Stomach (tissue), 8 donors: ENCODE measurements at regions not wholly inside any gene's neighbourhood (a gene's known extent, or its start where the extent isn't known, plus 50 kb on each side); places are given as distances from the start of the nearest gene placed in this dataset.

Experiments
- DNase-seq, 2 donors: peaks; one replicate each; pipeline versions ENCODE4 v3.0.0 to v3.0.0-alpha.2; 2013 to 2019
- H3K27ac ChIP-seq, 5 donors: fragments of 200-600 bp in 4 of 5; sonication (generic) in 4 of 5; one replicate each; pipeline ENCODE4 v1.5.1; 2013 to 2019; ENCODE audit warnings: mild to moderate bottlenecking in 1 of 5, moderate library complexity in 1 of 5
- H3K27me3 ChIP-seq, 3 donors: fragments of 200-600 bp; sonication (generic); one replicate each; pipeline ENCODE4 v1.5.1; 2017 to 2019; ENCODE audit warnings: mixed run types in 1 of 3
- H3K36me3 ChIP-seq, 4 donors: fragments of 200-600 bp; sonication (generic); 1 replicate in 3 of 4; 2 replicates in 1 of 4; pipeline ENCODE4 v1.5.1; 2016 to 2019
- H3K4me1 ChIP-seq, 4 donors: fragments of 200-600 bp; sonication (generic); one replicate each; pipeline ENCODE4 v1.5.1; 2016 to 2019
- H3K4me3 ChIP-seq, 4 donors: fragments of 200-600 bp; sonication (generic) in 3 of 4; one replicate each; pipeline ENCODE4 v1.5.1; 2016 to 2019; ENCODE audit warnings: mild to moderate bottlenecking in 1 of 4
- H3K9me3 ChIP-seq, 4 donors: fragments of 200-600 bp; sonication (generic); one replicate each; pipeline ENCODE4 v1.5.1; 2016 to 2019
- EP300 ChIP-seq: sonication (generic); formaldehyde crosslinking; IDR thresholded peaks from one replicate; pipeline ENCODE4 v1.6.1; 2017; ENCODE audit warnings: antibody characterized with exemption
- POLR2A ChIP-seq, 4 donors: fragments of 450-650 bp; IDR thresholded peaks; one replicate each; pipeline ENCODE4 v1.6.1; 2016; ENCODE audit warnings: antibody characterized with exemption in 4 of 4, control low read depth in 2 of 4, mild to moderate bottlenecking in 1 of 4, moderate library complexity in 1 of 4
- POLR2AphosphoS5 ChIP-seq, 3 donors: sonication (generic); formaldehyde crosslinking; IDR thresholded peaks; one replicate each; pipeline ENCODE4 v1.6.1; 2016; ENCODE audit warnings: antibody characterized with exemption in 3 of 3
- WGBS, 5 donors: extraction: QIAGEN DNeasy Blood & Tissue Kit in 3 of 5; methylation state at CpG; one replicate each; pipeline versions ENCODE4 v1.1.5 to v1.1.7; 2013 to 2018; 5-methylcytosine and 5-hydroxymethylcytosine counted together
- intact Hi-C: fragments of 100-400 bp; cut with DNase I; formaldehyde crosslinking; loops from one replicate; pipeline ENCODE4 v1.15.1; 2023; ENCODE audit warnings: low total_unique reads
- TF ChIP-seq, protein P1 (sequence below), 7 experiments: fragments of 450-650 bp in 4 of 7; fragments of 200-600 bp in 3 of 7; sonication (generic) in 3 of 7; IDR thresholded peaks; one replicate each; pipeline ENCODE4 v1.5.1; 2016 to 2019; ENCODE audit warnings: antibody characterized with exemption in 7 of 7, control low read depth in 2 of 7, mild to moderate bottlenecking in 1 of 7
- donor health status: healthy with polysubstance abuse.
- donor health status: Bipolar disorder and iron deficiency.
- donor health status: healthy.

DNA sequence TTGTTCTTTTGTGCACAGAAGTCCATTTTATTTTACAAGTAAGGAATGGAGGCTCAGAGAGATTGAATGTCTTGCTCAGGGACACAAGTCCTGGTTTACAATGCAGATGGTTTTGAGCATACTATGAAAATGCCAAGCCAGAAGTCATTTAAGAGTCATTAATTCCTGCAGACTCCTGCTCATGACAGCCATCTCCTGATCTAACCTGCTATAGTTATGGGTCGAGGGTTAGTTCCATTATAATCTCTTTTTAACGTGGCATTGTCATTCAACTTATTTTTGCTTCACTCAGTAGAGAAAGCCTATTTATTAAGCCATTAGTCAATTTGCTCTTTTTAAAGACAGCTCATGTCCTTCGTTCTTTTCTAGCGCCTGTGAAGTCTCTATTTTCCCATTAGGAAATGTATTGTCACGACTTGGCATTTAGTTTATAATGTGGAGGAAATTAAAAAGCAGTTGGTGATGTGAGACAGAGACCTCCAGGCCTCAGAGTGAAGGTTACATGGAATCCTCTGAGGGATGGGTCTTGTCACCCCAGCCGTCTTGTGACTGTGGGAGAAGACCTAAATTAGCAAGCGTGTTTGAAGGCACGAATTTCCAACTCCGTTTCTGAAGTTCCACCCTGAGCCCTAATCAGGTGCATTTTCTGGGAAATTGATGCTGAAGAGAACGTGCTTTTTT is 84.1 kb downstream of the ACTBL2 start:
- TF ChIP-seq POLR2A (IDR thresholded peaks at IDR 0.05) (no peak), POLR2AphosphoS5 (IDR thresholded peaks at IDR 0.05) (no peak), EP300 (no peak)
- TF ChIP-seq, protein P1, sequence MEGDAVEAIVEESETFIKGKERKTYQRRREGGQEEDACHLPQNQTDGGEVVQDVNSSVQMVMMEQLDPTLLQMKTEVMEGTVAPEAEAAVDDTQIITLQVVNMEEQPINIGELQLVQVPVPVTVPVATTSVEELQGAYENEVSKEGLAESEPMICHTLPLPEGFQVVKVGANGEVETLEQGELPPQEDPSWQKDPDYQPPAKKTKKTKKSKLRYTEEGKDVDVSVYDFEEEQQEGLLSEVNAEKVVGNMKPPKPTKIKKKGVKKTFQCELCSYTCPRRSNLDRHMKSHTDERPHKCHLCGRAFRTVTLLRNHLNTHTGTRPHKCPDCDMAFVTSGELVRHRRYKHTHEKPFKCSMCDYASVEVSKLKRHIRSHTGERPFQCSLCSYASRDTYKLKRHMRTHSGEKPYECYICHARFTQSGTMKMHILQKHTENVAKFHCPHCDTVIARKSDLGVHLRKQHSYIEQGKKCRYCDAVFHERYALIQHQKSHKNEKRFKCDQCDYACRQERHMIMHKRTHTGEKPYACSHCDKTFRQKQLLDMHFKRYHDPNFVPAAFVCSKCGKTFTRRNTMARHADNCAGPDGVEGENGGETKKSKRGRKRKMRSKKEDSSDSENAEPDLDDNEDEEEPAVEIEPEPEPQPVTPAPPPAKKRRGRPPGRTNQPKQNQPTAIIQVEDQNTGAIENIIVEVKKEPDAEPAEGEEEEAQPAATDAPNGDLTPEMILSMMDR (IDR thresholded peaks at IDR 0.05), result no peak
- no peak overlapping the region for H3K27ac ChIP-seq
- H3K4me3 ChIP-seq, result no peak overlapping the region
- H3K4me1 ChIP-seq, result no peaks in the 10 kb centered on the region
- intact Hi-C loops, result no loop called here
- H3K9me3 ChIP-seq, result no peaks in the 10 kb centered on the region
- DNase-seq, result no peak
- H3K27me3 ChIP-seq, result no peaks in the 10 kb centered on the region
- H3K36me3 ChIP-seq, result no peaks in the 10 kb centered on the region
- WGBS, 5 donors, result 88 to 92% (median 89%) methylated on average over 10 of the region's 10 CpGs

DNA sequence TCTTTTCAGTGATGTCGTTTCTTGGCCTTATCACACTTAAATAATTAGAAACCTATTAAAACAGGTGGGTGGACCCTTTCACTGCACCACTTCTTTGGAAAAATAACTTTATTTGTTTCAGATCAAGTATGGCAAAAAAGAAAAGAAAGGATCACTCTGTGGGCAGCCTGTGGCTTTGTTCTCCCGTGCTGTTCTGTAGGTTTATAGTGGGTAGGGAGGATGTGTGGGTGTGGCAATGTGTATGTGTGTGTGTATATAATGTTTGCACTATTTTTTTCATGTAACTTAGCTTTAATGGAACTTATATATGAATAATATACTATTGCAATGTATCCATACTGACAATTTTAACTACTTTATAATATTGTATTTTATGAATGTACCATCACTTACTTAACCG is 85.9 kb downstream of the ACTBL2 start:
- no peak for DNase-seq
- Histone ChIP-seq H3K36me3 (no peaks in the 10 kb centered on the region), H3K4me3 (no peak overlapping the region), H3K27me3 (no peaks in the 10 kb centered on the region), H3K4me1 (no peaks in the 10 kb centered on the region), H3K9me3 (no peaks in the 10 kb centered on the region), H3K27ac (no peak overlapping the region)
- intact Hi-C loops, result no loop called here
- TF ChIP-seq EP300 (no peak), POLR2AphosphoS5 (IDR thresholded peaks at IDR 0.05) (no peak), POLR2A (IDR thresholded peaks at IDR 0.05) (no peak)
- TF ChIP-seq, protein P1 (IDR thresholded peaks at IDR 0.05), result no peak
- WGBS, 5 donors, result 66 to 81% (median 75%) methylated on average over 3 of the region's 3 CpGs

DNA sequence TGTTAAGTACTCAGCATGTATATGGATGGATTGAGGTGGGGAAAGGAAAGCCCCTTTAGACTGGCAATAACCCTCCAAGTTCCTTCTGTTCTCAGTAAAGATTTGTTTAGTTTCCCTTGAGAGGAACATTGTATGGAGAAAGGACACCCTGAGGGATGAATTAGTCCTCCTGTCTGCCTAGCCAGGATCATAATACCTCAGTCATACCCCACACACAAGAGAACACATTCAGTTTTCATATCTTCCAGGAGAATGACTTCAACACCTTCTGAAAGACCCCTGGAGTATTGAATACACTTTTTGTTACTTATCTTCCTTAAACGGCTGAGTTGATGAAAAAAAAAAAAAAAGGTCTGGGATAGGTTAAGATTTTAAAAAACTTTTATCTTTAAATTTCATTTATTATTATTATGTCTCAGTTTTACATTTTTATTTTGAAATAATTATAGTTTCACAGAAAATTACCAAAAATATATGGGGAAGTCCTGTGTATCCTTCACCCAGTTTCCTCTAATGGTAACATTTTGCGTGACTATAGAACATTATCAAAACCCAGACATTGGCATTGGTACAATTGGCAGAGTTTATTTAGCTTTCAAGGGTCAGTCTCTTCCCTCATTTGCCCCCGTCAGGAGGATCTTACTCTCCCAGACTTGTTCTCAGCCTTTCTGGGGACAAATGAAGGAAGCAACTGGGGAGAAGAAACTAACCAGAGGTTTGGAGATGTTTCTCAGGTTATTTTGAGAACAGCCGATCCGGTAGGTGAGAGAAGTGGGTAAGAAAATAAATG is 88.0 kb downstream of the ACTBL2 start:
- no peaks in the 10 kb centered on the region for H3K27me3 ChIP-seq
- no peak for DNase-seq
- no peak overlapping the region for H3K4me3 ChIP-seq
- no peaks in the 10 kb centered on the region for H3K4me1 ChIP-seq
- intact Hi-C loops, result no loop called here
- H3K27ac ChIP-seq, result no peak overlapping the region
- no peaks in the 10 kb centered on the region for H3K9me3 ChIP-seq
- TF ChIP-seq POLR2AphosphoS5 (IDR thresholded peaks at IDR 0.05) (no peak), EP300 (no peak), POLR2A (IDR thresholded peaks at IDR 0.05) (no peak)
- TF ChIP-seq, protein P1 (IDR thresholded peaks at IDR 0.05), result no peak
- WGBS, 5 donors, result 72 to 83% (median 80%) methylated on average over 5 of the region's 5 CpGs
- no peaks in the 10 kb centered on the region for H3K36me3 ChIP-seq

DNA sequence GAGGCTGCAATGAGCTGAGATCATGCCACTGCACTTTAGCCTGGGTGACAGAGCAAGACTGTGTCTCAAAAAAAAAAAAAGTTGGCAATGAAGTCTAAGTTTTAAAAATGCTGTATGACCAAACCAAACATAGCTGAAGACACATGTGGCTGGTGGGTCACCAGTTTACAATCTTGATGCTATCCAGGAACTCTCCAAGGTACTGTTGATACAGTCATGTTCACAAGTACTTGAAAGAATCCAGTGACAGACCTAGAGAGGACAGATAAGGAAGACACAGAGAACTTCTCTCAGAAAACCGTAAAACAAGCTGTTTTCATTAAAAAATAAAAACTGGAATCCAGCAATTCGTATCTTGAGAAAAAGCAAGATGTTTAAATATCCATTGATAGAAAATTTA is 95.7 kb downstream of the ACTBL2 start:
- intact Hi-C loops, result no loop called here
- Histone ChIP-seq H3K9me3 (no peaks in the 10 kb centered on the region), H3K4me1 (peaks cover 0 to 11% (median 2%) of the 10 kb centered on the region in 4 donors), H3K36me3 (no peaks in the 10 kb centered on the region), H3K27ac (no peak overlapping the region), H3K27me3 (no peaks in the 10 kb centered on the region), H3K4me3 (no peak overlapping the region)
- WGBS, 5 donors, result 66 to 91% (median 78%) methylated on average over 2 of the region's 2 CpGs
- DNase-seq, result no peak
- TF ChIP-seq POLR2AphosphoS5 (IDR thresholded peaks at IDR 0.05), result no peak
- TF ChIP-seq, protein P1 (IDR thresholded peaks at IDR 0.05), result no peak
- no peak for TF ChIP-seq EP300
